AG04449 (cell line): ENCODE measurements at regions not wholly inside any gene's neighbourhood (a gene's known extent, or its start where the extent isn't known, plus 50 kb on each side); places are given as distances from the start of the nearest gene placed in this dataset.
"Not testable (repeated sequence)": the region's sequence is repeated elsewhere in the genome, so short reads cannot be mapped to it uniquely, and the experiment has no call there.

Experiments
- CTCF ChIA-PET: fragments of 350-600 bp; formaldehyde crosslinking; extraction: SDS; loops from one replicate; lab custom pipeline; 2021; ENCODE audit warnings: antibody characterized with exemption; lab: Yijun Ruan, JAX
- POLR2A ChIA-PET: fragments of 400-600, 350-600 bp; formaldehyde crosslinking; extraction: SDS; loops from one replicate; lab custom pipeline; 2020; ENCODE audit warnings: antibody characterized with exemption, inconsistent platforms; lab: Yijun Ruan, JAX
- DNase-seq: peaks from one replicate; pipeline ENCODE4 v3.0.0-alpha.2; 2010; ENCODE audit warnings: low read depth, low spot score
- H3K4me3 ChIP-seq: 2 replicates; pipeline ENCODE4 v1.5.1; 2011; ENCODE audit warnings: low read depth, mild to moderate bottlenecking, control low read depth, low read length
- TF ChIP-seq, protein P1 (sequence below): IDR thresholded peaks from one replicate; pipeline ENCODE4 v1.5.1; 2011; ENCODE audit warnings: mild to moderate bottlenecking, moderate library complexity, low read length, control low read depth, inconsistent platforms; ENCODE audit not compliant: insufficient read depth; ENCODE audit errors: missing control alignments

DNA sequence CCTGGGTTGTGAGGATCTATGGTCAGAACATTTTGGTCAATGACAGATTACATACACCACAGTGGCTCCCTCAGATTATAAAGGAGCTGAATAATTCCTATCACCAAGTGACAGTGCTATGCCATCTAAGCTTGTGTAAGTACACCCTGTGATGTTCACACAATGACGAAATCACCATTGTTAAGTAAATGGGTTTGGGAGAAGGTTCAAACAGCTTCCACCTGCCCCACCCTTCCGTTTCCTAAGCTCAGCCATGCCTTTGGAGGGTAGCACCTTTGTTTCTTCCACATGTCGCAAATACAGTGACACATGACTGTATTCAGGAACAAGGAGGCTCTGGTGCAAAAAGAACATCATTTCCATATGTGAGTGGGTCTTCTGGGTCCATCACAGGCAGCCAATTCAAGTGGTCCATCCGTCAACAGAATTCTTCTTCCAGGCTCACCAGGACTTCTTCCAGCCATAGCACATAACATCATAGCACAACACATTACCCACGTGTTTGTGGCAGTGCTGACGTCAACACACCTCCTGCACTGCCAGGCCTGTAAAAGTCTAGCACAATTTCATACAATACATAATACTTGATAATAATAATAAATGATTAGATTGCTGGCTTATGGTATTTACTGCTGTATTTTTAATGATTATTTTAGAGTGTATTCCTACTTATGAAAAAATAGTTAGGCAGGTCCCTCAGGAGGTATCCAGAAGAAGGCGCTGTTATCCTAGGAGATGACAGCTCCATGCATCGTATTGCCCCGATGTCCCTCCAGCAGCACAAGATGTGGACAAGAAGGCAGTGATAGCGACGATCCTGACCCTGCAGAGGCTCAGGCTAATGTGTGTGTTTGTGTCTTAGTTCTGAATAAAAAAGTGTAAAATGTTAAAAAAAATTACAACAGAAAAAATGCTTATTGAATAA, 264.8 kb downstream of the ANAPC1 start:
- CTCF ChIA-PET: interaction anchor here (1.3 kb wide), 1 partner anchor 807 kb away, joined by 3 read pairs; no protein-coding TSS in a partner anchor

DNA sequence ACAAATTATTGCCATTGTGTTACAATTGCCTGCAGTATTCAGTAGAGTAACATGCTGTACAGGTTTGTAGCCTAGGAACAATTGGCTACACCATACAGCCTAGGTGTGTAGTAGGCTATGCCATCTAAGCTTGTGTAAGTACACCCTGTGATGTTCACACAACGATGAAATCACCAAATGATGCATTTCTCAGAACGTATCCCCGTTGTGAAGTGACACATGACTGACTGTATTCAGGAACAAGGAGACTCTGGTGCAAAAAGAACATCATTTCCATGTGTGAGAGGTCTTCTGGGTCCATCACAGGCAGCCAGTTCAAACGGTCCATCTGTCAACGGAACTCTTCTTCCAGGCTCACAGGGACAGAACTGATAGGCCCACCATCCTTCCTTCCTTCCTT, 263.7 kb downstream of the ANAPC1 start:
- TF ChIP-seq, protein P1, sequence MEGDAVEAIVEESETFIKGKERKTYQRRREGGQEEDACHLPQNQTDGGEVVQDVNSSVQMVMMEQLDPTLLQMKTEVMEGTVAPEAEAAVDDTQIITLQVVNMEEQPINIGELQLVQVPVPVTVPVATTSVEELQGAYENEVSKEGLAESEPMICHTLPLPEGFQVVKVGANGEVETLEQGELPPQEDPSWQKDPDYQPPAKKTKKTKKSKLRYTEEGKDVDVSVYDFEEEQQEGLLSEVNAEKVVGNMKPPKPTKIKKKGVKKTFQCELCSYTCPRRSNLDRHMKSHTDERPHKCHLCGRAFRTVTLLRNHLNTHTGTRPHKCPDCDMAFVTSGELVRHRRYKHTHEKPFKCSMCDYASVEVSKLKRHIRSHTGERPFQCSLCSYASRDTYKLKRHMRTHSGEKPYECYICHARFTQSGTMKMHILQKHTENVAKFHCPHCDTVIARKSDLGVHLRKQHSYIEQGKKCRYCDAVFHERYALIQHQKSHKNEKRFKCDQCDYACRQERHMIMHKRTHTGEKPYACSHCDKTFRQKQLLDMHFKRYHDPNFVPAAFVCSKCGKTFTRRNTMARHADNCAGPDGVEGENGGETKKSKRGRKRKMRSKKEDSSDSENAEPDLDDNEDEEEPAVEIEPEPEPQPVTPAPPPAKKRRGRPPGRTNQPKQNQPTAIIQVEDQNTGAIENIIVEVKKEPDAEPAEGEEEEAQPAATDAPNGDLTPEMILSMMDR: no peak
- no peak for DNase-seq
- ChIA-PET POLR2A (no interaction called here), CTCF (no interaction called here)
- H3K4me3 ChIP-seq: no peak overlapping the region

More for the DNA sequence above, 264.8 kb downstream of the ANAPC1 start:
- TF ChIP-seq, protein P1: no peak
- POLR2A ChIA-PET: no interaction called here
- no peak overlapping the region for H3K4me3 ChIP-seq
- no peak for DNase-seq

DNA sequence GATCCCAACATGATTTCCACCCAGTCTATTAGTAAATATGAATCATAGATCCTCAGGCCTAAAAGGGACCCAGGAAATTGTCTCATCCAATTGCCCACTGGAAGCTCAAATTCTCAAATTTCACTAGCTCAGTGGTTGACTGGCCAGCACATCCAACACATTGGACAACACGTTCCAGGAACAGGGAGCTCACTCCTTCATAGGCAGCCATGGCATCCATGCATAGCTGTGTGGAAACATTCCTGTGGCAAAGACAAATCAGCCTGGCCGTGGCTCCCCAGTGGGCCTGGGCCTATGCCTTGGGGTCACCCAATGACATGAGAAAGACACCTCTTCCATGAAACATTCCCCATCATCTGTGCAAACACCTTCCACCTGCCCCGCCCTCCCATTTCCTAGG, 261.1 kb downstream of the ANAPC1 start:
- no peak for DNase-seq
- ChIA-PET CTCF (no interaction called here), POLR2A (no interaction called here)
- TF ChIP-seq, protein P1: no peak
- no peak overlapping the region for H3K4me3 ChIP-seq

DNA sequence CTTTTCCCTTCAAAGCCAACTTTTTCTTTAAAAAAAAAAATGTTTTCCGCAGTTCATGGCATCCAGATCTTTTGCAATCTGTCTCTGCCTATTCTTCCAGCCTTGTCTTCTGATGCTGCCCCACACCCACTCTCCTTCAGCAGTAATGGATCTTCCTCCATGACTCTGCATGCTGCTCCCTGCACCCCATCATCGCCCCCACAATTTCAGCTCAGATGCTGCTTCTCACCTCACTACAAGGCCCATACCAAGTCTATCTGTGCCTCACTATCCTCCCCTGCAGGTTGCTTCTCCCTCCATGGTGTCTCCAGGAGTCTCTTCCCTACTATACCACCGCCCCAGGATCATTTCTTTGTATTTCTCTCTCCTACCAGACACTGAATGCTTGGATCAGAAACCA, 260.6 kb downstream of the ANAPC1 start:
- no peak overlapping the region for H3K4me3 ChIP-seq
- POLR2A ChIA-PET: no interaction called here
- DNase-seq: no peak
- CTCF ChIA-PET: no interaction called here
- TF ChIP-seq, protein P1: no peak

DNA sequence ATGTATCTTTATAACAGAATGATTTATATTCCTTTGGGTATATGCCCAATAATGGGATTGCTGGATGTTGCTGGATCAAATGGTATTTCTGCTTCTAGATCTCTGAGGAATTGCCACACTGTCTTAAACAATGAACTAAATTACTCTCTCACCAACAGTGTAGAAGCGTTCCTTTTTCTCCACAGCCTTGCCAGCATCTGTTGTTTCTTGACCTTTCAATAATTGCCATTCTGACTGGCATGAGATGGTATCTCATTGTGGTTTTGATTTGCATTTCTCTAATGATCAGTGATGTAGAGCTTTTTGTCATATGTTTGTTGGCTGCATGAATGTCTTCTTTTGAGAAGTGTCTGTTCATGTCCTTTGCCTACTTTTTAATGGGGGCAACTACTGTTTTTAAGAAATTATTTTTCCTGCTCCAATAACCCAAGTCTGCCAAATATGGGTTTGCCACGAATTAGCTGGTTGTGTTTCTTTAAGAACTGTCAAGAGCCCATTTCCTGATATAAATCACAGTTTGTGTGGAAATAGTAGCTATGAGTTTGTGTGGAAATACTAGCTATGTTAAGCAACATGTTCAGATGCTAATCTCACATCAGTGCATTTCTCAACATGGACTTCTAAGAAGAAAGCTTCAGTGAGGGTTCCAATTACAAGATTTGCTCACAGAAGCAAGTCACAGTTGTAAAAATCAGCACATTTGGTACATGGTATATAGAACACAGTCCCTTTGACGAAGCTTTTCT, 259.4 kb downstream of the ANAPC1 start:
- POLR2A ChIA-PET: no interaction called here
- TF ChIP-seq, protein P1: no peak
- no peak overlapping the region for H3K4me3 ChIP-seq
- CTCF ChIA-PET: interaction anchor here (0.6 to 1.0 kb wide), 2 partner anchors 15 to 633 kb away, joined by 3 read pairs; no protein-coding TSS in a partner anchor
- DNase-seq: peak; percentile 60

DNA sequence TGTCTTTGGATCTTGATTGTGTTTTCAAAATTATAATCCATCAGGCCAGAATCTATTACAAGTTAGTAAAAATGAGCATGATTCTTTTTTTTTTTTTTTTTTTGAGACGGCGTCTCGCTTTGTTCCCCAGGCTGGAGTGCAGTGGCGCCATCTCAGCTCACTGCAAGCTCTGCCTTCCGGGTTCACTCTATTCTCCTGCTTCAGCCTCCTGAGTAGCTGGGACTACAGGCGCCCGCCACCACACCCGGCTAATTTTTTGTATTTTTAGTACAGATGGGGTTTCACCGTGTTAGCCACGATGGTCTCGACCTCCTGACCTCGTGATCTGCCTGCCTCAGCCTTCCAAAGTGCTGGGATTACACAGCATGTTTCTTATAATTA, 258.8 kb downstream of the ANAPC1 start:
- CTCF ChIA-PET: interaction anchor here (0.6 to 1.0 kb wide), 2 partner anchors 14 to 632 kb away, joined by 3 read pairs; no protein-coding TSS in a partner anchor
- DNase-seq, H3K4me3 ChIP-seq, POLR2A ChIA-PET: not testable (repeated sequence)
